ENCODE measurements at regions not wholly inside any gene's neighbourhood (a gene's known extent, or its start where the extent isn't known, plus 50 kb on each side); places are given as distances from the start of the nearest gene placed in this dataset.

DNA sequence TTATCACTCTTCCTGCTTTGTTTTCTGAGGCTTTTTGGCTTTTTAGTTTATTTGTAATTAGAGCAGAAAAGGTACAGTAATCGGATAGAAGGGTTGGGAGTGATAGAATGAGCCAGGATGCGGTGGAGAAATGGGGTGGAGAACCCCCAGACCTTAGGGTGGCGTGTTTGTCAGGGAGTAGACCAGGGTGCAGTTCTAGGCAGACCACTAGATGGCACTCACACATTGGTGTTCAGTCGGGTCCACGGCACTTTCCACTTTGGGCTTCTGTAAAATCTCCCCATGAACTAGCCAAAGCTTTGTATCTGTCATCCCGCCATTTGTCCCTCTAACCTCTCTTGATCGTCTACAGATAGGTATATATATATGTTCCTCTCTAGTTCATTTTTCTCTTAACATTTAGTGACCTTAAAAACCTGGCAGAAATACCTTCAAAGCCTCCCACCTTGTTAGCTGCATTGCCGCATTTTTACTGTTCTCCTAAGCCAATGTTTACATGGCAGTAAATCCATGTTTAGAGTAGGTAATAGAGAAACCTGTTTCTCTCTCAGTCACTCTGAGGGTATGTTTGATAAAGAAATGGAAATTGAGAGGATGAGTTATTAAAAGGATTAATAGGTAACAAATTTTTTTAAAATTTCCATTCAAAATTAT lies 154.9 kb downstream of the TM9SF2 start (continued):
- peak in 1 of 2 experiments; percentile 49; a peak in 1 of 4 replicates for TF ChIP-seq HMGXB4 (CRISPR knock-in tag; IDR thresholded peaks at IDR 0.05; ENCODE audit: borderline replicate concordance in 1 of 2, low read depth in 1 of 2)
- peak; percentile 27; the same call in 1 of the 2 replicates for TF ChIP-seq SALL1 (CRISPR knock-in tag; IDR thresholded peaks at IDR 0.05)
- no peak for TF ChIP-seq CBX1 (IDR thresholded peaks at IDR 0.05; ENCODE audit: low read depth)
- TF ChIP-seq, protein P1, sequence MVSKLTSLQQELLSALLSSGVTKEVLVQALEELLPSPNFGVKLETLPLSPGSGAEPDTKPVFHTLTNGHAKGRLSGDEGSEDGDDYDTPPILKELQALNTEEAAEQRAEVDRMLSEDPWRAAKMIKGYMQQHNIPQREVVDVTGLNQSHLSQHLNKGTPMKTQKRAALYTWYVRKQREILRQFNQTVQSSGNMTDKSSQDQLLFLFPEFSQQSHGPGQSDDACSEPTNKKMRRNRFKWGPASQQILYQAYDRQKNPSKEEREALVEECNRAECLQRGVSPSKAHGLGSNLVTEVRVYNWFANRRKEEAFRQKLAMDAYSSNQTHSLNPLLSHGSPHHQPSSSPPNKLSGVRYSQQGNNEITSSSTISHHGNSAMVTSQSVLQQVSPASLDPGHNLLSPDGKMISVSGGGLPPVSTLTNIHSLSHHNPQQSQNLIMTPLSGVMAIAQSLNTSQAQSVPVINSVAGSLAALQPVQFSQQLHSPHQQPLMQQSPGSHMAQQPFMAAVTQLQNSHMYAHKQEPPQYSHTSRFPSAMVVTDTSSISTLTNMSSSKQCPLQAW (CRISPR knock-in tag; IDR thresholded peaks at IDR 0.05): 0 out of 2 replicates have a peak, but pooled peaks have one; percentile 1
- peak; percentile 93 for TF ChIP-seq CTCF (CRISPR knock-in tag; IDR thresholded peaks at IDR 0.05)
- no peak for TF ChIP-seq MXD4 (CRISPR knock-in tag; IDR thresholded peaks at IDR 0.05)
- TF ChIP-seq, protein P2, sequence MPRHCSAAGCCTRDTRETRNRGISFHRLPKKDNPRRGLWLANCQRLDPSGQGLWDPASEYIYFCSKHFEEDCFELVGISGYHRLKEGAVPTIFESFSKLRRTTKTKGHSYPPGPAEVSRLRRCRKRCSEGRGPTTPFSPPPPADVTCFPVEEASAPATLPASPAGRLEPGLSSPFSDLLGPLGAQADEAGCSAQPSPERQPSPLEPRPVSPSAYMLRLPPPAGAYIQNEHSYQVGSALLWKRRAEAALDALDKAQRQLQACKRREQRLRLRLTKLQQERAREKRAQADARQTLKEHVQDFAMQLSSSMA (CRISPR knock-in tag; IDR thresholded peaks at IDR 0.05): no peak
- TF ChIP-seq, protein P3, sequence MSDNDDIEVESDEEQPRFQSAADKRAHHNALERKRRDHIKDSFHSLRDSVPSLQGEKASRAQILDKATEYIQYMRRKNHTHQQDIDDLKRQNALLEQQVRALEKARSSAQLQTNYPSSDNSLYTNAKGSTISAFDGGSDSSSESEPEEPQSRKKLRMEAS (IDR thresholded peaks at IDR 0.05): peak; percentile 18; the same call in 1 of the 2 replicates
- no peak for TF ChIP-seq MED8 (CRISPR knock-in tag; IDR thresholded peaks at IDR 0.05; ENCODE audit: insufficient replicate concordance)
- TF ChIP-seq, protein P4, sequence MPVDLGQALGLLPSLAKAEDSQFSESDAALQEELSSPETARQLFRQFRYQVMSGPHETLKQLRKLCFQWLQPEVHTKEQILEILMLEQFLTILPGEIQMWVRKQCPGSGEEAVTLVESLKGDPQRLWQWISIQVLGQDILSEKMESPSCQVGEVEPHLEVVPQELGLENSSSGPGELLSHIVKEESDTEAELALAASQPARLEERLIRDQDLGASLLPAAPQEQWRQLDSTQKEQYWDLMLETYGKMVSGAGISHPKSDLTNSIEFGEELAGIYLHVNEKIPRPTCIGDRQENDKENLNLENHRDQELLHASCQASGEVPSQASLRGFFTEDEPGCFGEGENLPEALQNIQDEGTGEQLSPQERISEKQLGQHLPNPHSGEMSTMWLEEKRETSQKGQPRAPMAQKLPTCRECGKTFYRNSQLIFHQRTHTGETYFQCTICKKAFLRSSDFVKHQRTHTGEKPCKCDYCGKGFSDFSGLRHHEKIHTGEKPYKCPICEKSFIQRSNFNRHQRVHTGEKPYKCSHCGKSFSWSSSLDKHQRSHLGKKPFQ (CRISPR knock-in tag; IDR thresholded peaks at IDR 0.05; ENCODE audit: insufficient replicate concordance): no peak
- TF ChIP-seq RAD21 (CRISPR knock-in tag; IDR thresholded peaks at IDR 0.05): peak; percentile 83
- TF ChIP-seq ELF3 (CRISPR knock-in tag; IDR thresholded peaks at IDR 0.05): 0 out of 2 replicates have a peak, but pooled peaks have one; percentile 16
- TF ChIP-seq FOXK1 (CRISPR knock-in tag; IDR thresholded peaks at IDR 0.05; ENCODE audit: borderline replicate concordance, low read depth): no peak
- no peak for TF ChIP-seq HNF4A (CRISPR knock-in tag; IDR thresholded peaks at IDR 0.05)
- TF ChIP-seq, protein P5, sequence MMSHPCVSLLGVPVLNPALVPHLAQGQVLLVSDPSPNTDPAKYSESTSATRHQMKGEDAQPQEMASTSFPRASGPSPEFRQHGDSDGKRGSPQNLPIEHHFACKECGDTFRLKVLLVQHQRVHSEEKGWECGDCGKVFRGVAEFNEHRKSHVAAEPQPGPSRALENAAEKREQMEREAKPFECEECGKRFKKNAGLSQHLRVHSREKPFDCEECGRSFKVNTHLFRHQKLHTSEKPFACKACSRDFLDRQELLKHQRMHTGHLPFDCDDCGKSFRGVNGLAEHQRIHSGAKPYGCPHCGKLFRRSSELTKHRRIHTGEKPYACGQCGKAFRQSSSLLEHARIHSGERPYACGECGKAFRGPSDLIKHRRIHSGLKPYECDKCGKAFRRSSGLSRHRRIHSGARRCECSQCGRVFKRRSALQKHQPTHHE (CRISPR knock-in tag; IDR thresholded peaks at IDR 0.05; ENCODE audit: borderline replicate concordance): no peak
- no peak for TF ChIP-seq ZNF562 (CRISPR knock-in tag; IDR thresholded peaks at IDR 0.05; ENCODE audit: borderline replicate concordance)
- TF ChIP-seq ZBTB21 (CRISPR knock-in tag; IDR thresholded peaks at IDR 0.05): no peak
- no peak for TF ChIP-seq ZNF784 (CRISPR knock-in tag; IDR thresholded peaks at IDR 0.05; ENCODE audit: borderline replicate concordance)
- no peak for TF ChIP-seq ZNF44 (CRISPR knock-in tag; IDR thresholded peaks at IDR 0.05)
